GM18508 (cell line): ENCODE measurements at regions not wholly inside any gene's neighbourhood (a gene's known extent, or its start where the extent isn't known, plus 50 kb on each side); places are given as distances from the start of the nearest gene placed in this dataset.

ENCODE experiments used
- ATAC-seq: cut with Tn5 transposase; IDR thresholded peaks from one replicate; pipeline ENCODE4 v1.9.1; 2021; ENCODE audit warnings: moderate number of reproducible peaks; ENCODE audit not compliant: insufficient read depth, unreplicated experiment

DNA sequence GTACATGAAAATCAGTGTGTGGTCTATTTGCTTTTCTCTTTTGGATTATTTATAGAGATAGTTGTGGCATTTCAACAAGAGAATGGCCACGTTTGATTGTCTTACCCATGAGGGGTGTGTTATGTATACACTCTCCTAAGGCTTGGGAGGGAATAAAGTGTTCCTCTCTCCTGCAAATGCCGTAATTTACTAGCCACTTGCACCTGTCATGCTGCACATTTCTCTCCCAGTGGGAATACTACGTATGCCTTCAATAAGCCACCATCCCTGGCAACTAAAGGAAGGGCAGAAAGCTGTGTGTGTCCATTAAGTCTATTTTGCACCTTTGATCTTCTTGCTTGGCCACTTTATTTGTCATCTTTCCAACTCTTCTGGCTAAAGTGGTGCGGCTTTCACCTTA lies 541.2 kb downstream of the QKI start:
- ATAC-seq: no peak

DNA sequence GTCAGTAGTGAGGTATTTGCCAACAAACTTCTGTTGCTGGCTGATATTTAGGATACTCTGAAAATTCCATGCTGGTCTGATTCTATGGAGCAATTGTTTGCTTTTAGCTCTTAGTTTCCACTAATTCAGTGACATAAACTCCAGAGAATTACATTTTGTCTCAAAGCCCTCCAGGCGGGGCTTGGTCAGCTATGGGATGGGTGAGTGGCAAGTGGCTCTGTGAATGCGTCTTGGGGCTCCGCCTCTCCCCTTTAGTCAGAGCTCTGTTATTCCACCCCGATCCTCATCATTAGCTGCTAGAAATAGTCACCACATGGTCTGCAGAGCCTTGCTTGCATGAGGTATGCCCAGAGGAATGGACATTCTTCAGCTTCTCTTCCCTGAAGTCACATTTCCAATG lies 540.6 kb downstream of the QKI start:
- ATAC-seq: no peak

DNA sequence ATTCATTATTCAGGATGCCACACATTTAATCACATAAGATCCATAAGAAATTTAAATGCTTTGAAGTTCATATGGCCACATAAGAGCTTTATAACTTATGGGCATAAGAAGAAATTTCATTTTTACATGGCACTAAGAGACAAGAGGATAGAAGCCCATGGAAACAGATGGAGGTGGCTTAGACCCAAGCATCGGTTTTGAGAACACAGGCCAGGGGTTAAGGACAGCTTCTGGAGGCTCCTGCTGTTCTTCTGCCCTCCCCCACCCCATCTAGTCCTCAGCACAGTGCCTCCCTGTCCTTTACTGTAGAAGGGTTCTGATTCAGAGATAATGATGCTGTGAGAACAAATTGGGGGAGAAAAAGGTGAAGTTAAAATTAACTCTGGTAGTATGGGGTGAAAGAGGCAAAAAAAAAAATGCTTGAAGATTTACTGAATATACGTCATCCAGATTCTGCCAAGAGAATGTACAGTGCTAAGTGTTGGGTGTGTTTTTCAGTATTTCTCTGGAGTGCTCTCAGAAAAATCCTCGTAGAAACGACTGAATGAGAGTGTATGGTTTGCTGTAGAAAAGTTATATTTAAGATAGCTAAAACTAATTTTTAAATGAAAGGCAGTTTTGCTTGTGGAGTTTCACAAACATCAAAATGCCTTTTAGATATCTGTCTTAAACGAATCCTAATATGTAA lies 539.7 kb downstream of the QKI start:
- ATAC-seq: no peak

DNA sequence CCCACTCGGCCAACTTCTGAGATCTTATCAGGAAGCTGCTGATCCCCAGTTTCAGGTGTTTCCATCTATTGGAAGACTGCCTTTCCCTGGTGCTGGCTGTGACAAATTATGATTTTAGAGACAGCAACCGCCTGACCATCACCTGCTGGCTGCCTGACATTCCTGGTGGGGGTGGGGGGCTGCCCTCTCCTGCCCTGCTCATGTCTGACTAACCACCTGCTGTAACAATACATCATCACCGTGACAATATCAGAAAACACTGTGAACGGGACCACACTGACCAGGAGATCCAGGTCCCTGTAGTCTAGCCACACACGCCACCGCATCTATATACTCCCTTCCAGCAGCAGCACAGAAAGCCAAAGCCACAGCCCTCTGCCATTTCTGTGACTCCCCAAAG lies 537.5 kb downstream of the QKI start:
- no peak for ATAC-seq

DNA sequence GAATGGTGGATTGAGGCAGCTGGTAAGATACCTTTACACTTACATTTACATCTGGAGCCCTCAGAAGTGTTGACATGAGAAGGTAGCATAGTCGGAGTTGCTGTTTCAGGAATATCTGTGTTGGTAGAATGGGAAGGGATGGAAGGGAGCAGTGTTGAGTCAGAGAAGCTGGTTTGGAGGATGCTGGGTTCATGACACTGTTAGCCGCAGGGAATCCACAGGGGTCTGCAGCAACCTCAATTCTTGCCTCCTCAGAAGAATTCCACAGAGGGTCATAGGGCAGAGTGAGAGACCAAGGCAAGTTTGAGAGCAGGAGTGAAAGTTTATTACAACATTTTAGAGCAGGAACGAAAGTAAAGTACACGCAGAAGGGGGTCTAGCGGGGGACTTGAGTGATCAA lies 536.8 kb downstream of the QKI start:
- ATAC-seq: no peak

DNA sequence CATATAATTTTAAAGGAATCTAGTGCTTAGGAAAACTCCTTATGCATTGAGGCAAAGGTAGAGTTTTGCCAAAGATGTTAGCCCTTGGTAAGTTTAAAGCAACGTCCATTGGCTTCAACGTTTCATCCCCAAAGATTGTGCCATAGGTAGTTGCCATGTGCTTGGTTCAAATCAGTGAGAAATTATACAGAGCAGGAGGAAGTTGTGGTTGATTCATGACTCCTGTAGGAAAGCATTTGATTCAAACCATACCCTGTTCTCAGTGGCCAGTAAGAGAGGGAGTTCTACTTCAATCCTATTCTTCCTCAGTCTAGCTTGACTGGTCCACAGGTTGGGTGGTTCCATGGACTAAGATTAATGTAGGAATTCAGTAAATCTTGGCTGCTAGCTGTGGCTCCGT lies 535.6 kb downstream of the QKI start:
- no peak for ATAC-seq

DNA sequence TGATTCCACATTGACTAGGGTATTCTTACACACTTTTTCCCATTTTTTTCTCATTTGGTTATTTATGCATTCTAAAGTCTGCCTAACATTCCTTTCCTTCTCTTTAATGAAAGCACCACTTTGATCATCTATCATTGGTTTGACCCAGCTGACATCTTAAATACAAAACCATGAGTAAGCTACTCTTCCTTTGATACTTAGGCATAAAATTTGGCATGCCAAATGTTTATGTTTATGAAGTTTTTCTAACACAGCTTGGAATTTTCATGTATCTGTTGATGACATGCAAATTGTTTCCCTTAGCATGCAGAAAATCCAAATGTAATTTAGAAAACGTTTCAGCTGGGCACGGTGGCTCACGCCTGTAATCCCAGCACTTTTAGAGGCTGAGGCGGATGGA lies 534.9 kb downstream of the QKI start:
- no peak for ATAC-seq

DNA sequence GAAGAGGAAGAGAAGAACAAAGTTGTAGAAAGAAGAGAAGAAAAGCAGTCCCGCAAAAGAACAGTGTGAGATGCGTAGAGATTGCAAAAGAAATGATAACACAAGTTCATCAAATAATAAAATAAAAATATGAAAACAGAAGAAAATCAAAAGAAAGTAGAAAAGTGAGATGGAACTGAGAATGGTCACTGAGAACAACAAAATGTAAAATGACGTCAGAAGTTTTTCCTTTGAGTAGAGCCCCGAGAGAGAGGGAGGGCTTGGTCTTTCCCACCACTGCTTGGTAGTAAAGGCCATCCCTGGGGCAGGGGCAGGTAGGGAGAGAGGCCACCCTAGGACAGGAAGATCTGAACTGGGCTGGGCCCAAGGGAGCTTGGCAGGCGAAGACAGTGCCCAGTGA lies 533.7 kb downstream of the QKI start:
- no peak for ATAC-seq

DNA sequence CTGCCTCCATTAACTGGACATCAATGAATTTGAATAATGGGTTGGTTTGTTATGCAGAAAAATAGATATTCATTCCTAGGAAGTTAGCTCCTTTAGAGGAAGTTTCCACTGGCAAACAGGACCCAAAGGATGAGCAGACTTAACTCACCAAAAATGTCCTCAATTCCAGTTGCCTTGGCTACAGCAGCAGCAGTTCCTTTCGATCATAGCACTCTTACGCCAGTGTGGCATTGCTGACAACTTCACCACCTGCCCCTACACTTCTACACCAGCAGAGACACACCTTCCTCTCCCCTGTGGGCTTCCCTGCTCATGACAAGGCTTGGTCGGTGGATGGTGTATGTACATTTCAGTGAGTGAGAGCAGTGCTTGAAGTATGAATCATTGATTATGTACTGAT lies 532.8 kb downstream of the QKI start:
- ATAC-seq: no peak

DNA sequence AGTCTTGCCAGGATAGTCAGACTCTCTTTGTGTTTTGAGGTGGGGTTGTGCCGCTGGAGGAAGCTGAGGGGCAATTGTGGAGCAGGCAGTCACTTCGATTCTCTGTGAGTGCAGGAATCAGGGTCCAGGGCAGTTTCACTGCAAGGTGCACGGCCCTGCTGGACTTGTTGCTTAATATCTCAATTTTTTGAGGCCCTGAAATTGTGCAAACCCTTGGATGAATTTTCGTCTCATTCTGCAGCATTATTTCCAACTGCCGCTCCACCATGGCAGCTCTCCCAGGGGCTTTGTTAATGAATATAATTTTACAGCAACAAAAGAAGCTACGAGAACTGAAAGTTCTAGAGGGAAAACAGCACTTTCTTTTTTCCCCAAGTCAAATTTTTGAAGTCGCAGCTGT lies 531.9 kb downstream of the QKI start:
- no peak for ATAC-seq

DNA sequence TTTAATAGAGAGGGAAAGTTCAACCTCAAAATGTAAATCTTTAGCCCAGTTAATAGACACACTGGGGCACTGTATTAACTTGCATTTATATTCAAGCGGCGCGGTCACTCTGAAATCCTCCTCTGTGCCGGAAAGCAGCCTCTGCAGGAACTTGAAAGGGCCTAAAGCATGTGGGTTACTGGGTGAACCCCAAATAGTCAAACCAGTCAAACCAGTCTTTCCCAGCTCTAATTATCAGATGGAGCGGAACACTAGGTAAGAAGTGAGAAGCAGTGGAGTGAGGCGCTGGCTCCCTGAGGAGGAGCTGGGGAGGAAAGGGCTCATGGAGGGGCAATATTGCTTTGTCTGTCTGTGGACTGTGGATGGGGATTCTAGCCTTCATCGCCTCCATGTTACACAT lies 531.3 kb downstream of the QKI start:
- no peak for ATAC-seq

DNA sequence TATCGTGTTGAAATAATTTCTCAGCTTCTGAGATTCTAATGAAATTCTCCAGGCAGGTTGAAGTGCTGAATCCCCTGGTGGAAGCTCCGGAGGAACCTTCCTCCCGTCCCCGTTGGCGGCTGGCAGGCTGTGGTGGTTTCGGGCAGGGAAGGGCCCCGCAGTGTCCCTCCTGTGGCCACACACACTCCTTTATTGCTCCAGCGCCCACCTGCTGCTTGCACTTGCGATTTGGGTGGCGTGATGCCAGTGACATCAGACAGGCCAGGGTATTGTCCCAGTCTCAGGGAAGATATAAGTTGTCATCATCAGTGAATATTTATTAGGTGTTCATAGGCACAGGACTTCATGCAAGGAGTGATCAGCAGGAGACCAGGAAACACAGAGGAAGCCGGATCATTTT lies 530.4 kb downstream of the QKI start:
- no peak for ATAC-seq

DNA sequence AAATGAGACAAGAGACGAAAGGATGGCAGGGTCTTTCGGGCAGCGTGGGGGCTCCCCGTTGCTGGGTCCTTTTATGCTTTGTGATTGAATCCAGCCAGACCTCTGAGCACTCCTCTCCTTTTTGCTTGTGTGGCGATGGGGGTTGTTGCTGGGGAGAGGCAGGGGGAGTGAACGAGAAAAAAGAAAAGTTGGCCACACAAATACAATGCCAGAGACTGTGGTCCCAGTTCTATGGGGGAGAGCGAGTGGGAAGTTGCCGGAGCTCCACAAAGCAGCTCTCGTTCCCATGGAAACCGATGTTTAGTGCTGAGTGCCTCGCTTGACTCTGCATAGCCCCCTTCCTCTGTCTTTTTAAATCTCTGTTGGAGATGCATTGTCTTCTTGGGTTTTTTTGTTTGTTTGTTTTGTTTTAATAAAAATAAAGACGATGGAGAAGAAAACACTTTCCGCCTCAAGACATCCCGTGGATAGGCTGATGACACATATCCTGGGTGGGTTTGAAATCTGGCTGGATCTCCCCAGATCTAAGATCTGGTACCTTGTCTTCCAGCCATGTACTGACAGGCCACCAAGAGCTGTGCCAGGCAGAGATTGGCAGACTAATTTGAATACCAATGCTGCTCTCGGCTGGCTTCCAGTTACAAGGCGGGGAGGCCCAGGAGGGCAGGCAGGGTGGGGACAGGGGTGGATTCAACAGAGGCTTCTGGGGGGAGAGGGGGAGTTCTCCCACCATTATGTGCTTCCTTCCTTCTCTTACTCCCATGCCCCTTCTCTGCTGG lies 529.3 kb downstream of the QKI start:
- no peak for ATAC-seq

DNA sequence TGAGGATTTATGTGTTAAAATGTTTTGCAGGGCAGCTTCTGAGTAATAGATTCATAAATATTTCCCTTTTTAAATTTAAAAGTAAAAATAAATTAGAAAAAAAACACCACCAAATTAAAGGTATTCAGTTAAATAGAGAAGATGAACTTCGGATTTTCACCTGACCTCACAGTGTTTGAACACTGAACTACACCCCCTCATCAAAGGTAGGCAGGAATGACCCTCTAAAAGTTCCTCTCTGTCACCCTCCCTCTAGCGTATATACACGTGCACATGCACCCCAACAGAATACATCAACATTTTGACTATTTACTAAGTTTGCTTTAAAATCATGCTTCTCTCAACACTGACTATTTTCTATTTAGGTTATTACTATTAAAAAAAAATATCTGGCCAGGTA lies 528.3 kb downstream of the QKI start:
- ATAC-seq: no peak

DNA sequence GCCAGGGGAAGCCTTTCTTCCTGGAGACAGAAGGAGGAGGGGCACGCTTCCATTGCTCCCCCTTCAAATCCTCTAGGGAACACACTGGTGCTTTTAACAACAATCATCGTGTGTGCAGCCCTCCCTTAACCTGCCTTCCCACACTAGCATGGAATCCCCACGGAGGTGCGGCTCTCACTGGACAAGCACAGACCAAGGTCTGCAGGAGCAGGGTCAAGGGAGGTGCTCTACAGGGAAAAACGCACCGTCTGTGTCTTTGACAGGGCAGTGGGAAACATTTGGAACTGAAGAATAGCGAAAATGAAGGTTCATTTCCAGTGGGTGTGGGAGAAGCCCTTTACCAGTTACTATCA lies 527.1 kb downstream of the QKI start:
- no peak for ATAC-seq

DNA sequence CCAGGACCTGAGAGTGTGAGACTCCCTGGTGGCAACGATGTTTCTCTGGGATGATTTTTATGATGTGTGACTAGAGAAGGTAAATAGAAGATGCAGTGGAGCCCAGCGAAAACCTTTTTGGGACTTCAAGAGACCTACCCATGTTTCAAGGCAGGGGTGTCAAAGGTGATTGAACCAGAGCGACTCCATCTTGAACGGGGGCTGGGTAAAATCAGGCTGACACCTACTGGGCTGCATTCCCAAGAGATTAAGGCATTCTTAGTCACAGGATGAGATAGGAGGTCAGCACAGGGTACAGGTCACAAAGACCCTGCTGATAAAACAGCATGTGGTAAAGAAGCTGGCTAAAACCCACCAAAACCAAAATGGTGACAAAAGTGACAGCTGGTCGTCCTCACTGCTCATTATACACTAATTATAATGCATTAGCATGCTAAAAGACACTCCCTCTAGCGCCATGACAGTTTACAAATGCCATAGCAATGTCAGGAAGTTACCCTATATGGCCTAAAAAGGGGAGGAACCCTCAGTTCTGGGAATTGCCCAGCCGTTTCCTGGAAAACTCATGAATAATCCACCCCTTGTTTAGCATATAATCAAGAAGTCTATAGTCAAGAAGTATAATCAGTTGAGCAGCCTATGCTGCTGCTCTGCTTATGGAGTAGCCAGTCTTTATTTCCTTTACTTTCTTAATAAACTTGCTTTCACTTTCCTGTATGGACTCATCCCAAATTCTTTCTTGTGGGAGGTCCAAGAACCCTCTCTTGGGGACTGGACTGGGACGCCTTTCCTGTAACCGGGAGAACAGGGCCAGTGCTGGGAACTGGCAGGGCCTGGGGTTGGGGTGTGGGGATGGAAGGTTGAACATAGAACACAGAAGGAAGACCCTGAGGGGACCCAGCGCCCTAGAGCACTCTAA lies 526.4 kb downstream of the QKI start:
- ATAC-seq: no peak

DNA sequence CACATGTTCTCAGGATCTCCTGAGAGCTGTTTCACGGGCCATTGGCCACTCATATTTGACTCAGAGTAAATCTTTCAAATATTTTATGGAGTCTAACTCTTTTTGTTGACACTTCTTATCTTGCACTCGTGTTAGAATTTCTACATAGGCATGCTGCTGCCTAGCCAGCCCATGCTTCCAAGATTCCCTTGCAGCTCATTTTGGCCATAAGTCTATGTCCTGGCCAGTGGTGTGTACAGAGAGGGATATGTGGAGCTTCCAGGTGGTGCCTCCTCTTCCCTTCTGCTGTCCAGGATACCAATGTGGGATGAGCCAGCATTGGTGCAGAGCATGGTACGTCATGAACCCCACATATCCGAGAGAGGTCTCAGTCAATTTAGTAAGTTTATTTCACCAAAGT lies 522.6 kb downstream of the QKI start:
- ATAC-seq: no peak

DNA sequence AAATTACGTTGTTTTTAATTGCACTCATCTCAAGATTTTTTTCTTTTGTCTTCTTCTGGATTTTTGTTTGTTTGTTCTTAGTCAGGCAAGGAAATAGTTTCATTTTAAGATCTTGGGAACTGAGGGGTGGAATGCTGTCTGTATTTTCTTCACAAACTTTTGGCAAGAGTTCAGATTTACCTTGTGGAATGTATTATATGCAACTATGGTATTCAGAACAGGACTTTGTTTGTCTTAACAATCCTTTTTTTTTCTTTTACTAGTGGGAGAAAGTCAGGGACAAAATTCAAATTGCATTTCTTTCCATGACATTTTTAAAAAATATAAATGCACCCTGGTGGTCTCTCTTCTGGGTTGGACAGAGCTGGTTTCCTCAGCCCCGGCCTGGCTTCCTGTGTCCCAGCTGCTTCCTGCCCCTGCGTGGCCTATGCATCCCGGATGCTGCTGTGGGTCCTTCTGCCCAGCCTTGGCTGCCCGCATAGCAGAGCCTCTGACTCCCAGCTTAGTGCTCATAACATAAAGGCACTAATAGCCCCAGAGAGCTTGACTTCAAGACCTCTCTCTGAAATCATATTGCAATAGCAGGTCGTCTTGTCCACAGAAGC lies 520.7 kb downstream of the QKI start:
- no peak for ATAC-seq

DNA sequence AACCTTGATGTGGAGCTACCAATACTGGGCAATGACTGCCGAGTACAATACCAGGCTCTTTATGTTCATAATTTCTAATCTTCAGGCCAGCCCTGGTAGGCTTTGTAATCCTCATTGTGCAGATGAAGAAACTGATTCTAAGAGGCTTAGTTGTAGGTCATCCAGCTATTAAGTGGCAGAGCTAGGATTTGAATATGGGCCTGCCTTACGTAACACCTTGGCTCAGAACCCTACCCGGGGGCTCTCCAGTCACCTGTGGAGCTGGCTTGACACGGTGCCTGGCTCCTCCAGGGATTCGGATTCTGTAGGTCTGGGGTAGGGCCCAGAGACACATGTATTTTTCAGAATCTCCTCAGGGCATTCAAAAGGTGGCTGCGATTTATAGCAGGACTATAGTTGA lies 515.5 kb downstream of the QKI start:
- no peak for ATAC-seq

DNA sequence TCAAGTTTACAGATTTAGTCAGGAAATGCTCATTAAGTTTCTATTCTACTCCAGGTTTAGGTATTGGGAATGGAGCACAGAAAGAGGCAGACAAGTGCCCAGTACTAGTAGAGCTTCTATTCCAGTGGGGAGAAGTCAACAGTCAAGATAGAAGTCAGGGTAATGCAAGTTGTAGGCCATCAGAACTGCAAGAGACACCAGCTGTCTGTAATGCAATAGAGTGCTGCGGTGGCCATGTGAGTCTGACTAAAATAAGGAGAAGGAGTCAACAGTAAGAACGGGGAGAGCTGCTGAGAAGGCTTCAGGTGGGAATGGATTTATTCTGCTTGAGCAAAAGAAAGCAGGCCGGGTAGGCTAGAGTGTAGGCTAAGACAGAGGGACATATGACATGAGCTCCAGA lies 515.0 kb downstream of the QKI start:
- no peak for ATAC-seq

DNA sequence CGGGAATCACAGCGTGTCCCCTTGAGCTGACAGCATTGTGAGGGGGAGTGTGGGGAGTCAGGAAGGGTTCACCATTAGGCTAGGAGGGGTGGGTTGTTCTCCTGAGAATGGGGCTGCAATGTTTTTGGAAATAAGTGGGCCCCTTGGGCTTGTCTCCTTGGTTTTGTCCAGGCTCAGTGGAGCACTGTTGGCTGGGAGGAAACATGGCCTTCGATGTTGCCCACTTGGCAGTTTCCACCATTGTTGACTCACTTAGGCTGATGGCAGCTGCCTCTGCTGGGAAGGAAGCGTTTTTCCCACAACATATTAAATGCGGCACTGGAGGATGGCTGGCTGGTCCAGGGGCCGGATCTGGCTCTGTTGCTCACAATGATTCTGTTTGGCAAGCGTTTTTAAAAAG lies 512.1 kb downstream of the QKI start:
- no peak for ATAC-seq
